WERI-Rb-1 (cell line): ENCODE measurements at regions not wholly inside any gene's neighbourhood (a gene's known extent, or its start where the extent isn't known, plus 50 kb on each side); places are given as distances from the start of the nearest gene placed in this dataset.
"Not testable (repeated sequence)": the region's sequence is repeated elsewhere in the genome, so short reads cannot be mapped to it uniquely, and the experiment has no call there.

Experiments
- DNase-seq: peaks from one replicate; pipeline ENCODE4 v3.0.0-alpha.2; 2020
- H3K27ac ChIP-seq: fragments of 250-450 bp; sonication (Bioruptor Pico); 2 replicates; pipeline ENCODE4 v1.5.1; 2020; ENCODE audit warnings: mild to moderate bottlenecking, moderate library complexity
- H3K27me3 ChIP-seq: fragments of 250-450 bp; sonication (Bioruptor Pico); 2 replicates; pipeline ENCODE4 v1.5.1; 2021; ENCODE audit warnings: mild to moderate bottlenecking, low read depth, moderate library complexity; ENCODE audit not compliant: insufficient read depth, severe bottlenecking
- H3K36me3 ChIP-seq: fragments of 250-450 bp; sonication (Bioruptor Pico); 2 replicates; pipeline ENCODE4 v1.5.1; 2020; ENCODE audit warnings: mild to moderate bottlenecking, moderate library complexity
- H3K4me3 ChIP-seq: 2 replicates; pipeline ENCODE4 v1.5.1; 2011; ENCODE audit warnings: low read depth, mild to moderate bottlenecking, control low read depth, low read length
- H3K9me3 ChIP-seq: fragments of 250-450 bp; sonication (Bioruptor Pico); 2 replicates; pipeline ENCODE4 v1.5.1; 2021; ENCODE audit warnings: mild to moderate bottlenecking, moderate library complexity; ENCODE audit not compliant: severe bottlenecking
- TF ChIP-seq, protein P1 (sequence below): IDR thresholded peaks from 2 replicates; pipeline ENCODE4 v1.5.1; 2011; ENCODE audit warnings: low read depth, mild to moderate bottlenecking, control low read depth, inconsistent platforms, low read length

DNA sequence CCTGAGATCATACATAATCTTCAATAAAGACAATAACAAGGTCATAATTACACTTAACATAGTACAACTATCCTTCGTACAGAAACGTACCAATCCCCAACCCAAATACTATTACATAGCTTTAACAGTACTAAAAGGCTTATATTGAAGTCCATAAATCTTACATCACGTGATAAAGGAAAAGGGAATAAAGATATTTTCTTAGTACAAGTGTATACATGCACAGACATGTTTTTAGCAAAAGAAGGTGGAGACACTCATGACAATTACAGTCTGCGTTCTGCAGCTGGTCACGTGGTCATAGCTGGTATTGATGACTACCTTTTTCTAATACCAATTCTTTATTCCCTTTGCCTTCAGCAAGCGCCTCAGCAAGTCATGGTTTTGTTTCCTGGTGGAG is 464.5 kb upstream of the SLITRK5 start:
- no peak overlapping the region for H3K4me3 ChIP-seq
- no peak overlapping the region for H3K27ac ChIP-seq
- no peaks in the 10 kb centered on the region for H3K27me3 ChIP-seq
- H3K9me3 ChIP-seq = no peaks in the 10 kb centered on the region
- DNase-seq = no peak
- H3K36me3 ChIP-seq = no peaks in the 10 kb centered on the region
- TF ChIP-seq, protein P1, sequence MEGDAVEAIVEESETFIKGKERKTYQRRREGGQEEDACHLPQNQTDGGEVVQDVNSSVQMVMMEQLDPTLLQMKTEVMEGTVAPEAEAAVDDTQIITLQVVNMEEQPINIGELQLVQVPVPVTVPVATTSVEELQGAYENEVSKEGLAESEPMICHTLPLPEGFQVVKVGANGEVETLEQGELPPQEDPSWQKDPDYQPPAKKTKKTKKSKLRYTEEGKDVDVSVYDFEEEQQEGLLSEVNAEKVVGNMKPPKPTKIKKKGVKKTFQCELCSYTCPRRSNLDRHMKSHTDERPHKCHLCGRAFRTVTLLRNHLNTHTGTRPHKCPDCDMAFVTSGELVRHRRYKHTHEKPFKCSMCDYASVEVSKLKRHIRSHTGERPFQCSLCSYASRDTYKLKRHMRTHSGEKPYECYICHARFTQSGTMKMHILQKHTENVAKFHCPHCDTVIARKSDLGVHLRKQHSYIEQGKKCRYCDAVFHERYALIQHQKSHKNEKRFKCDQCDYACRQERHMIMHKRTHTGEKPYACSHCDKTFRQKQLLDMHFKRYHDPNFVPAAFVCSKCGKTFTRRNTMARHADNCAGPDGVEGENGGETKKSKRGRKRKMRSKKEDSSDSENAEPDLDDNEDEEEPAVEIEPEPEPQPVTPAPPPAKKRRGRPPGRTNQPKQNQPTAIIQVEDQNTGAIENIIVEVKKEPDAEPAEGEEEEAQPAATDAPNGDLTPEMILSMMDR = no peak

DNA sequence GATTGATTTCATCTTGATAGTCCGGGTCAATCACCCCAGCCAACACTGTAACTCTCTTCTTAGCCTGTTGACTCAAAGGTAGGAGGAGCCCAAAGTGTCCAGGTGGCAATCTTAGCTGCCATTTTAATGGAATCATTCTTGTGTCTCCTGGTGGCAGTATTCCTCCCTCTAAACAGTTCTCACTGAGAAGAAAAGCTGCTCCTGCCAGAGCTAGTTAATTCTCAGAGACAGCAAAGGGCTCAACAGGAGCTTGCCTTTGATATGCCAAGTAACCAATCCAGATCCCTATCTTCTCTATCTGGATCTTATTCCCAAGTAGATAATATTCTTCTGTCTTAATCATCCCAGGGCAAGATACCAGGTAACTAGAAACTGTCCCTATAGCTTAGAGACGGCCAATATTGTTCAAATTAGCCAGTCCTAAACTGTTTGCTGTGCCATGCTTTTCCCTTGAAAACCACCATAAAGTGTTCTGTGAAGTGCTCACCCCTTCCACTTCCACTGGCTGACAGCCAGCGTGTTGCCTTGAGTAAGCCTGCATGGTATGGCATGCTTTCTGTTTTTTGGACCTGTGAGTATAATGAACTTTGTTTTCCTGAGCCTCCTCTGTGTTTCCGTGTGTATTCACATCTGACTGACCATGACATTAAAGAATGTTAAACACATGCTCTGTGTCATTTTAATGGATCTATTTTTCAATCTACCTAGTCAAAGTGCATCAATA is 463.7 kb upstream of the SLITRK5 start:
- no peaks in the 10 kb centered on the region for H3K36me3 ChIP-seq

DNA sequence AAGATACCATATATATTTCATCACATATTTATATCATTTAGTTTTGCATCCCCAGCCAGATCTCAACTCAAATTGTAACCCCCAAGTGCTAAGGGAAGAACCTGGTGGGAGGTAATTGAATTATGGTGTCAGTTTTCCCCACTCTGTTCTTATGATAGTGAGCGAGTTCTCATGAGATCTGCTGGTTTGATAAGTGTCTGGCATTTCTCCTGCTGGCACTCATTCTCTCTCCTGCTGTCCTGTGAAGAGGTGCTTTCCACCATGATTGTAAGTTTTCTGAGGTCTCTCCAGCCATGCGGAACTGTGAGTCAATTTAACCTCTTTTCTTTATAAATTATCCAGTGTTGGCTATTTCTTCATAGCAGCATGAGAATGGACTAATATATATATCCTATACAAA is 462.5 kb upstream of the SLITRK5 start:
- H3K4me3 ChIP-seq = no peak overlapping the region

More for the DNA sequence above, 463.7 kb upstream of the SLITRK5 start:
- no peak overlapping the region for H3K4me3 ChIP-seq
- DNase-seq = no peak
- H3K27me3 ChIP-seq = no peaks in the 10 kb centered on the region
- TF ChIP-seq, protein P1 = no peak
- H3K27ac ChIP-seq = no peak overlapping the region
- no peaks in the 10 kb centered on the region for H3K9me3 ChIP-seq

DNA sequence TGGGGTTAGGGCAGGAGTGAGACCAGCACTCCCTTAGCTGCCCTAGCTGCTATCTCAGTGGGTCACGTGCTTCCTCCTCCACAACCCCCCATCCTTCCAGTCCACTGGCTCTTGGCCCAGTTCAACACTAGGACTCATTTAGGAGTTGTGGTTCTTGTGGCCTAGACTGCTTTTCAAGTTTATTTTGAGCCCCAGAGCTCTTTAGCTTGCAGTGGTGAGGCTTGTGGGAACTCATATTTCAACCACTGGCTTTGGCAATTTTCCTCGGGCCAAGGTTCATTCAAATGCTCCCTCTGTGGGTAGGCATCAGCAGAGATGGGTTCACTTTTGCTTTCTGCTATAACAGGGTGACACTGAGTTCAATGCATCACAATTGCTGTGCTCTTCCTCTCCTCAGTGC is 436.2 kb upstream of the SLITRK5 start:
- Histone ChIP-seq H3K4me3 (no peak overlapping the region), H3K9me3 (no peaks in the 10 kb centered on the region), H3K27ac (no peak overlapping the region), H3K36me3 (no peaks in the 10 kb centered on the region), H3K27me3 (no peaks in the 10 kb centered on the region)
- DNase-seq = no peak
- TF ChIP-seq, protein P1 = no peak

More for the DNA sequence above, 462.5 kb upstream of the SLITRK5 start:
- no peak for DNase-seq
- Histone ChIP-seq H3K36me3 (no peaks in the 10 kb centered on the region), H3K9me3 (no peaks in the 10 kb centered on the region), H3K27me3 (no peaks in the 10 kb centered on the region), H3K27ac (no peak overlapping the region)
- TF ChIP-seq, protein P1 = no peak

DNA sequence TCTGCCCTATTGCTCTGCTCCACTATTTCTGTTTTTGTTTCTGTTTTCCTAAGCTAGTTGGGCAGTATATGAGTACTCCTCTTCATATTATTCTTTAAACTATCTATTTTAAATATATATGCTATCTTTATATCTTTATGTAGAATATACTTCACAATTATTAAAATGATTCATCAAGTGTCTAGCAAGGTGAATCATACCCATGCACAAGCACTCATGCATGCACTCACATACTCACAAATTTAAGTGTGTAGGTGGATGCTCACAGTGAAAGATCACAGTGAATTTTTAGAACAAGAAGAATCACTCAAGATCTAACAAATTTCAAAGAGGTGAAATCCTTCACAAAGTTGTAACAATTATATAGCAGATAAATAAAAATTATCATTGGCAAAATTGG is 435.6 kb upstream of the SLITRK5 start:
- no peaks in the 10 kb centered on the region for H3K27me3 ChIP-seq
- TF ChIP-seq, protein P1 = no peak
- H3K9me3 ChIP-seq = no peaks in the 10 kb centered on the region
- no peaks in the 10 kb centered on the region for H3K36me3 ChIP-seq
- no peak for DNase-seq
- H3K4me3 ChIP-seq = no peak overlapping the region
- no peak overlapping the region for H3K27ac ChIP-seq

DNA sequence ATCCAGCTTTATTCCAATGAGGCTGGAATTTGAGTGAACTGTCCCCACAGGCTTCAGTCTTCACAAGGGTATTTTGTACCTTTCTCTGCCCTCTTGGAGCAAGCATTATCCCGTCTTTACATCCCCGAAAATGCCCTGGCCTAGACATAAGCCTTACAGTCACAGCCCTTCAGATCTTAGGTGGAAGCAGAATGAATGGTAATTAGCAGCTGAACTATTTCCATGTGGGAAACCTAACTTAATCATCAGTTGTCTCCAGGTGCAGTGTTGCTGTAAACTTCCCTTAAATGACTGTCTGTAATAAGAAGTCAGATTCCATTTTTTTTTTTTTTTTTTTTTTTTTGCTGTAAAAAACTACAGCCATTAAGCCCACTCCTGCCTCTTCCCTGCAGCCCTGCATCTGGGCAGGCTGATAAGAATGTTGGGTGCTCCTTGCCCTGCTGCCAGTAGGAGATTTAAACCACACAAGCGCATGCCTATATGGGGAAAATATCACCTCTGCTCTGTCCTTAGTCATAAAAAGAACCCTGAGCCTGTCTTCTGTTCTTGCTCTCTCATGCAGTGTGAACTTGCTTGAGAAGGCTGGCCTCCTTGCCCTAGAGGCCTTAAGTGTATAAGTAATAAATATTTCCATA is 426.8 kb upstream of the SLITRK5 start:
- H3K4me3 ChIP-seq = no peak overlapping the region
- no peaks in the 10 kb centered on the region for H3K36me3 ChIP-seq
- no peak overlapping the region for H3K27ac ChIP-seq
- H3K27me3 ChIP-seq = no peaks in the 10 kb centered on the region
- TF ChIP-seq, protein P1 = no peak
- DNase-seq = no peak
- H3K9me3 ChIP-seq = no peaks in the 10 kb centered on the region

DNA sequence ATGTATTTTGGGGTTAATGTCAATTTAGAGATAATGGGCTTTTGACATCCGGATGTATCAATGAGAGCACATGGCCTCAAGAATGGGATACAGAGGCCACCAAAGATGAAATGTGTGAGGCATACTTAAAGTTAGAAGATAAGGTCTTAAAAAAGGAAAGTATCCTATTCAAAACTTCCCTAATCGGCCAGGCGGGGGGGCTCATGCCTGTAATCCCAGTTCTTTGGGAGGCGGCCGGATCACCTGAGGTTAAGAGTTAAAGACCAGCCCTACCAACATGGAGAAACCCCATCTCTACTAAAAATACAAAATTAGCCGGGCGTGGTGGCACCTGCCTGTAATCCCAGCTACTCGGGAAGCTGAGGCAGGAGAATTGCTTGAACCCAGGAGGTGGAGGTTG is 421.3 kb upstream of the SLITRK5 start:
- not testable (repeated sequence) for H3K36me3 ChIP-seq, DNase-seq, H3K27me3 ChIP-seq, H3K27ac ChIP-seq, H3K9me3 ChIP-seq, H3K4me3 ChIP-seq
